Vagina (tissue), 2 donors: ENCODE measurements at regions not wholly inside any gene's neighbourhood (a gene's known extent, or its start where the extent isn't known, plus 50 kb on each side); places are given as distances from the start of the nearest gene placed in this dataset.

ENCODE experiments used
- DNase-seq, 2 donors: peaks; one replicate each; pipeline ENCODE4 v3.0.0-alpha.2; 2017; ENCODE audit errors: extremely low spot score in 2 of 2
- H3K27ac ChIP-seq: fragments of 200-600 bp; sonication (generic); one replicate; pipeline ENCODE4 v1.5.1; 2019
- H3K27me3 ChIP-seq: fragments of 200-600 bp; sonication (generic); one replicate; pipeline ENCODE4 v1.5.1; 2019
- H3K36me3 ChIP-seq, 2 donors: fragments of 200-600 bp; sonication (generic); one replicate each; pipeline ENCODE4 v1.5.1; 2017 to 2019
- H3K4me1 ChIP-seq: fragments of 200-600 bp; sonication (generic); one replicate; pipeline ENCODE4 v1.5.1; 2019
- H3K4me3 ChIP-seq, 2 donors: fragments of 200-600 bp; sonication (generic); 1 replicate in 1 of 2; 2 replicates in 1 of 2; pipeline ENCODE4 v1.5.1; 2016 to 2019
- H3K9me3 ChIP-seq: fragments of 200-600 bp; sonication (generic); one replicate; pipeline ENCODE4 v1.5.1; 2019
- CTCF ChIP-seq, 3 experiments: fragments of 450-650 bp in 2 of 3; fragments of 200-600 bp in 1 of 3; sonication (generic) in 1 of 3; IDR thresholded peaks; one replicate each; pipeline ENCODE4 v1.5.1; 2017 to 2019; ENCODE audit warnings: antibody characterized with exemption in 3 of 3, mild to moderate bottlenecking in 2 of 3, moderate library complexity in 2 of 3
- POLR2A ChIP-seq, 2 donors: fragments of 450-650 bp; IDR thresholded peaks; one replicate each; pipeline ENCODE4 v1.6.1; 2017; ENCODE audit warnings: antibody characterized with exemption in 2 of 2, mild to moderate bottlenecking in 2 of 2, moderate library complexity in 2 of 2
- POLR2AphosphoS5 ChIP-seq, 2 donors: sonication (generic); formaldehyde crosslinking; IDR thresholded peaks; one replicate each; pipeline ENCODE4 v1.9.0; 2017; ENCODE audit warnings: antibody characterized with exemption in 2 of 2, mild to moderate bottlenecking in 2 of 2, low read depth in 1 of 2; ENCODE audit not compliant: insufficient read depth in 1 of 2
- intact Hi-C: fragments of 100-400 bp; cut with DNase I; formaldehyde crosslinking; loops from one replicate; pipeline ENCODE4 v1.15.1; 2023

- Histone ChIP-seq H3K9me3 (no peaks in the 10 kb centered on the region), H3K27me3 (no peaks in the 10 kb centered on the region), H3K4me1 (no peaks in the 10 kb centered on the region), H3K36me3 (no peaks in the 10 kb centered on the region), H3K4me3 (no peak overlapping the region), H3K27ac (no peak overlapping the region)
- intact Hi-C loops = no loop called here
- DNase-seq = no peak
- no peak for TF ChIP-seq POLR2A (IDR thresholded peaks at IDR 0.05)
- no peak for TF ChIP-seq POLR2AphosphoS5 (IDR thresholded peaks at IDR 0.05; ENCODE audit: insufficient read depth in 1 of 2, low read depth in 1 of 2)
These were observed 118.0 kb upstream of the SEC14L1 start for GRCh38 chr17:77022766-77023165.

- Histone ChIP-seq H3K4me1 (no peaks in the 10 kb centered on the region), H3K27ac (no peak overlapping the region), H3K27me3 (no peaks in the 10 kb centered on the region), H3K36me3 (no peaks in the 10 kb centered on the region), H3K4me3 (no peak overlapping the region), H3K9me3 (no peaks in the 10 kb centered on the region)
- intact Hi-C loops = no loop called here
- no peak for DNase-seq
- TF ChIP-seq POLR2A (IDR thresholded peaks at IDR 0.05) = no peak
- TF ChIP-seq CTCF (IDR thresholded peaks at IDR 0.05) = no peak
- no peak for TF ChIP-seq POLR2AphosphoS5 (IDR thresholded peaks at IDR 0.05; ENCODE audit: insufficient read depth in 1 of 2, low read depth in 1 of 2)
These were observed 115.0 kb upstream of the SEC14L1 start for GRCh38 chr17:77025781-77026180.

GRCh38 chr17:77027271-77027889 is 113.4 kb upstream of the SEC14L1 start:
- no peak for DNase-seq
- intact Hi-C loops = no loop called here
- no peak overlapping the region for H3K4me3 ChIP-seq
- no peaks in the 10 kb centered on the region for H3K36me3 ChIP-seq
- no peak overlapping the region for H3K27ac ChIP-seq
- no peaks in the 10 kb centered on the region for H3K9me3 ChIP-seq
- H3K27me3 ChIP-seq = no peaks in the 10 kb centered on the region
- TF ChIP-seq CTCF (IDR thresholded peaks at IDR 0.05) (no peak), POLR2AphosphoS5 (IDR thresholded peaks at IDR 0.05; ENCODE audit: insufficient read depth in 1 of 2, low read depth in 1 of 2) (no peak), POLR2A (IDR thresholded peaks at IDR 0.05) (no peak)
- H3K4me1 ChIP-seq = no peaks in the 10 kb centered on the region

- no peak for DNase-seq
- TF ChIP-seq POLR2AphosphoS5 (IDR thresholded peaks at IDR 0.05; ENCODE audit: insufficient read depth in 1 of 2, low read depth in 1 of 2) (no peak), POLR2A (IDR thresholded peaks at IDR 0.05) (no peak), CTCF (IDR thresholded peaks at IDR 0.05) (no peak)
- intact Hi-C loops = no loop called here
These were observed 111.9 kb upstream of the SEC14L1 start for GRCh38 chr17:77028900-77029299.

GRCh38 chr17:77032929-77033328 is 107.8 kb upstream of the SEC14L1 start:
- Histone ChIP-seq H3K27me3 (no peaks in the 10 kb centered on the region), H3K9me3 (no peaks in the 10 kb centered on the region), H3K36me3 (no peaks in the 10 kb centered on the region), H3K4me3 (no peak overlapping the region), H3K27ac (no peak overlapping the region), H3K4me1 (no peaks in the 10 kb centered on the region)
- intact Hi-C loops = no loop called here
- TF ChIP-seq POLR2A (IDR thresholded peaks at IDR 0.05) (no peak), POLR2AphosphoS5 (IDR thresholded peaks at IDR 0.05; ENCODE audit: insufficient read depth in 1 of 2, low read depth in 1 of 2) (no peak), CTCF (IDR thresholded peaks at IDR 0.05) (no peak)
- DNase-seq = no peak

More at GRCh38 chr17:77028900-77029299, 111.9 kb upstream of the SEC14L1 start:
- H3K9me3 ChIP-seq = no peaks in the 10 kb centered on the region
- no peak overlapping the region for H3K4me3 ChIP-seq
- no peaks in the 10 kb centered on the region for H3K36me3 ChIP-seq
- no peaks in the 10 kb centered on the region for H3K27me3 ChIP-seq
- H3K4me1 ChIP-seq = no peaks in the 10 kb centered on the region
- H3K27ac ChIP-seq = no peak overlapping the region
